ENCODE measurements at regions not wholly inside any gene's neighbourhood (a gene's known extent, or its start where the extent isn't known, plus 50 kb on each side); places are given as distances from the start of the nearest gene placed in this dataset.

- no peak for TF ChIP-seq CTCF (IDR thresholded peaks at IDR 0.05; ENCODE audit: extremely low read depth, low read depth, low read length)
- DNase-seq (ENCODE audit: insufficient read length, low spot score, missing footprints): no peak
Measured at GRCh38 chr4:27474691-27475090, 614.0 kb downstream of the STIM2 start.

GRCh38 chr4:27484216-27484615 is 623.6 kb downstream of the STIM2 start:
- no peaks in the 10 kb centered on the region for H3K79me2 ChIP-seq (ENCODE audit: insufficient read depth, low read length)
- no peaks in the 10 kb centered on the region for H4K20me1 ChIP-seq (ENCODE audit: insufficient read depth, low read length)
- no peak overlapping the region for H3K4me2 ChIP-seq (ENCODE audit: insufficient read depth, low read length)
- no peak for TF ChIP-seq CTCF (IDR thresholded peaks at IDR 0.05; ENCODE audit: extremely low read depth, low read depth, low read length)
- H3K27me3 ChIP-seq (ENCODE audit: insufficient read depth, low read length): no peaks in the 10 kb centered on the region
- no peaks in the 10 kb centered on the region for H3K9me3 ChIP-seq (ENCODE audit: low read depth, low read length)
- H3K36me3 ChIP-seq (ENCODE audit: insufficient read depth, low read length): no peaks in the 10 kb centered on the region
- no peak overlapping the region for H3K4me3 ChIP-seq (ENCODE audit: insufficient read depth, low read length)
- H3K4me1 ChIP-seq (ENCODE audit: insufficient read depth, low read length): no peaks in the 10 kb centered on the region
- no peak for DNase-seq (ENCODE audit: insufficient read length, low spot score, missing footprints)
- no peak overlapping the region for H2AFZ ChIP-seq (ENCODE audit: low read length)
- H3K27ac ChIP-seq (ENCODE audit: low read depth, low read length): no peak overlapping the region

More at GRCh38 chr4:27474691-27475090, 614.0 kb downstream of the STIM2 start:
- Histone ChIP-seq H3K4me2 (ENCODE audit: insufficient read depth, low read length) (no peak overlapping the region), H3K36me3 (ENCODE audit: insufficient read depth, low read length) (no peaks in the 10 kb centered on the region), H4K20me1 (ENCODE audit: insufficient read depth, low read length) (no peaks in the 10 kb centered on the region), H3K4me1 (ENCODE audit: insufficient read depth, low read length) (no peaks in the 10 kb centered on the region), H3K4me3 (ENCODE audit: insufficient read depth, low read length) (no peak overlapping the region), H3K9me3 (ENCODE audit: low read depth, low read length) (no peaks in the 10 kb centered on the region), H3K27ac (ENCODE audit: low read depth, low read length) (no peak overlapping the region), H3K79me2 (ENCODE audit: insufficient read depth, low read length) (no peaks in the 10 kb centered on the region), H2AFZ (ENCODE audit: low read length) (no peak overlapping the region), H3K27me3 (ENCODE audit: insufficient read depth, low read length) (no peaks in the 10 kb centered on the region)

- no peaks in the 10 kb centered on the region for H3K79me2 ChIP-seq (ENCODE audit: insufficient read depth, low read length)
- H3K36me3 ChIP-seq (ENCODE audit: insufficient read depth, low read length): no peaks in the 10 kb centered on the region
- no peak overlapping the region for H3K4me3 ChIP-seq (ENCODE audit: insufficient read depth, low read length)
- H3K4me1 ChIP-seq (ENCODE audit: insufficient read depth, low read length): no peaks in the 10 kb centered on the region
- H3K4me2 ChIP-seq (ENCODE audit: insufficient read depth, low read length): no peak overlapping the region
- DNase-seq (ENCODE audit: insufficient read length, low spot score, missing footprints): no peak
- no peak for TF ChIP-seq CTCF (IDR thresholded peaks at IDR 0.05; ENCODE audit: extremely low read depth, low read depth, low read length)
- no peak overlapping the region for H2AFZ ChIP-seq (ENCODE audit: low read length)
- H3K9me3 ChIP-seq (ENCODE audit: low read depth, low read length): no peaks in the 10 kb centered on the region
- H3K27ac ChIP-seq (ENCODE audit: low read depth, low read length): no peak overlapping the region
- no peaks in the 10 kb centered on the region for H4K20me1 ChIP-seq (ENCODE audit: insufficient read depth, low read length)
- no peaks in the 10 kb centered on the region for H3K27me3 ChIP-seq (ENCODE audit: insufficient read depth, low read length)
Measured at GRCh38 chr4:27490315-27490714, 629.7 kb downstream of the STIM2 start.

GRCh38 chr4:27490766-27491165 is 630.1 kb downstream of the STIM2 start:
- H3K36me3 ChIP-seq (ENCODE audit: insufficient read depth, low read length): no peaks in the 10 kb centered on the region
- TF ChIP-seq CTCF (IDR thresholded peaks at IDR 0.05; ENCODE audit: extremely low read depth, low read depth, low read length): no peak
- no peak overlapping the region for H3K4me3 ChIP-seq (ENCODE audit: insufficient read depth, low read length)
- no peak overlapping the region for H2AFZ ChIP-seq (ENCODE audit: low read length)
- no peak for DNase-seq (ENCODE audit: insufficient read length, low spot score, missing footprints)
- no peak overlapping the region for H3K27ac ChIP-seq (ENCODE audit: low read depth, low read length)
- no peaks in the 10 kb centered on the region for H3K9me3 ChIP-seq (ENCODE audit: low read depth, low read length)
- H4K20me1 ChIP-seq (ENCODE audit: insufficient read depth, low read length): no peaks in the 10 kb centered on the region
- no peaks in the 10 kb centered on the region for H3K79me2 ChIP-seq (ENCODE audit: insufficient read depth, low read length)
- no peaks in the 10 kb centered on the region for H3K4me1 ChIP-seq (ENCODE audit: insufficient read depth, low read length)
- H3K27me3 ChIP-seq (ENCODE audit: insufficient read depth, low read length): no peaks in the 10 kb centered on the region
- H3K4me2 ChIP-seq (ENCODE audit: insufficient read depth, low read length): no peak overlapping the region
